NCI-H82 (cell line): ENCODE measurements at regions not wholly inside any gene's neighbourhood (a gene's known extent, or its start where the extent isn't known, plus 50 kb on each side); places are given as distances from the start of the nearest gene placed in this dataset.
"Not testable (repeated sequence)": the region's sequence is repeated elsewhere in the genome, so short reads cannot be mapped to it uniquely, and the experiment has no call there.

Experiments
- DNase-seq: peaks from one replicate; lab custom pipeline; 2025; lab: John Stamatoyannopoulos, UW

DNA sequence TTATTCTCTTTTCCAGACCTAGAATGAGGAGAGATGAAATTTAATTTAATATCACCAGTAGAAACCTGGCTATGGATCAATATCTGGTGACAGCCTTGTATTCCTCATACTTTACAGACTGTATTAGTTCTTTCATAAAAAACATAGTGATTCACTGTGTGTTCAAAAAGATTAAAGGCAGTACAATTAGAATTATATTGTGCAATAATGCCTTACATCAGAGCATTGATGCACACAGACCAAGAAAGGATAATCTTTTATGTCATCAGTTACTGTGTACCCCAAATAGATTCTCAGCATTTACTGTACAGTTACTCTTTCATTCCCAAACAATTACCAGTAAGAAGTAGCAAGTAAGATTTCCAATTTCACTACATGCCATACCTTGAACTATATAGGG is 260.5 kb upstream of the ANXA10 start:
- DNase-seq, result no peak

DNA sequence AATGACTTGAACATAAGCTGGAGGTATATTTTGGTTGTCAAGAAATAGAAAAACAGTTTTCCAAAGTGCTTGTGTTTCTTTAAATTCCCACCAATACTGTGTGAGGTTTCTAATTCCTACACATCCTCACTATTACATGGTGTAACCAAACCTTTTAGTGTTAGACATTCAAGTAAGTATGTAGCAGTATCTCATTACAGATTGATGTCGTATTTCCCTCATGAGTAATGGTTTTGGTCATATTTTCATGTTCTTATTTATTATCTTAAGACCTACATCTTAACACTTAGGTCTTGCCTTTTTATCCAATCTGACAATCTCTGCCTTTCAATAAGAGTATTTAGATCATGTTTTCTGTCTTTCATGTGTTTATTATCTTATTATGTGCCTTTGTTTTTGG is 253.7 kb upstream of the ANXA10 start:
- no peak for DNase-seq

DNA sequence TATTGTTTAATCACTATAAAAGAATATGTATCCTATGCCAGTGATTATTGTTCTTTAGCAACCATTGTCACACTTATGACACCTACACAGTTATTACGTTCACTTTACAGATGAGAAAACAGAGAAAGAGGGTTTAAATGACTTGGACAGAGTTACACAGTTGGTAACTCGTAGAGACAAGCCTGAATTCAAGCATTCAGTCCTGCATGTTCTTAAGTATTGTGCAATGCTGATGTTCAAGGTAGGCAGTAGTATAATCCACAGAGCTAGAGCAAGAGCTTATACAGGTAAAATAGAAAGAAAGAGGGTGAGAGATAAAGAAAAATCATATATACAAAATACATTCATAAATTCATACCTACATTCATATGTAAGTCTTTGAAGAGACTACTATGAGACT is 249.8 kb upstream of the ANXA10 start:
- DNase-seq, result no peak

DNA sequence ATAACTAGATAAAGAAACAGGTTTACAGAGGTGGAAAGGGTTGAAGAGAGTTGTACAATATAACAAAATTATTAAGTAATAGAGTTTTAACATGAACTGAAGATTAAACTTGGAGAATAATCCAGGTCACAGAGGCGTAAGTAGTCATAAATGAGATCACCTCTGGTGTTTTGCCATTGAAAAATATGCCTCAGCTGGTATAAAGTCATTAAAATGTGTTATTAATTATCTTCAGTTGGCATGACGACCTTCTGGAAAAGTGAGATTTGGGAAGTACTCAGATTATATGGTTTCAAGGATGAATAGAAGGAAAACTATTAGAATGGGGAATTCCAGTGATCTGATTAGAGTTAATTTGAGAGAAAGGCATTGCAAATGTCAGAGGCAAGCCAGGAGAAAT is 237.5 kb upstream of the ANXA10 start:
- DNase-seq, result no peak

DNA sequence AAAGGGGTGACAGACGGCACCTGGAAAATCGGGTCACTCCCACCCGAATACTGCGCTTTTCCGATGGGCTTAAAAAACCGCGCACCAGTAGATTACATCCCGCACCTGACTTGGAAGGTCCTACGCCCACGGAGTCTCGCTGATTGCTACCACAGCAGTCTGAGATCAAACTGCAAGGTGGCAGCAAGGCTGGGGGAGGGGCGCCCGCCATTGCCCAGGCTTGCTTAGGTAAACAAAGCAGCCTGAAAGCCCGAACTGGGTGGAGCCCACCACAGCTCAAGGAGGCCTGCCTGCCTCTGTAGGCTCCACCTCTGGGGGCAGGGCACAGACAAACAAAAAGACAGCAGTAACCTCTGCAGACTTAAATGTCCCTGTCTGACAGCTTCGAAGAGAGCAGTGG is 234.2 kb upstream of the ANXA10 start:
- not testable (repeated sequence) for DNase-seq

DNA sequence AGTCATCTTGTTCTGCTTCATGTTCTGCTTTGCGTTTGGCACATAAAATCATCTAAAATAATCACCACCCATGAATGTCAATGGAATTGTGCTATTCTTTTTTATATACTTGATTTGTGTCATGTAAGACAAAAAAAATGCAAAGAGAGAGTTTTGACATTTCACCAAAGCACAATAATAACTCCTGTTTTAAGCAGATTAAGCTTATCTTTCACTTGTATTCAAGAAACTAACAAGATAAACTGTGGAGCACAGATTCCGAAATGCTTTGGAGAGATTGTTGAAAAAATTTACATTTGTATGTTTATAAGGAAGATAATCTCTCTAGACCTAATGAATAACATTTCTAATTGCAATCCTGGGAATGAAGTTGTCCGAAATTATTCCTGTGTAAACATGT is 225.1 kb upstream of the ANXA10 start:
- DNase-seq, result no peak

- no peak for DNase-seq
Observed at GRCh38 chr4:167868163-167868562, 224.2 kb upstream of the ANXA10 start.

DNA sequence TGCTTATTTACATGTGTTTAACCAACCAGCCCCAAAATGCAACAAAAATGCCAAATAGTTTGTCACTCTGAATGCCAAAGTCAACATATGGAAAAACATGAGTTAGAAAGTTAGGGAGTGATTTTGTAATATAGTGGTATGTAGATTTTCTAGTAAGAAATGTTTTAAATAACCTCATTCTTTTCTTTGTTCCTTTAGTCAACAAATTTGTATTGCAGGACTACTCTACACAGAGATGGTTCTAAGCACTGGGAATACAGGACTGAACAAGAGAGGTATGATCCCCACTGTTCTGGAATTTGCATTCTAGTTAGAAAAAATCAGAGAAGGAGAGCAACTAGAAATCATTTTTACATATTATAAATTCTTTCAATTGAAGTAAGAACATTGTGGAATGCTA is 218.8 kb upstream of the ANXA10 start:
- no peak for DNase-seq

- DNase-seq, result not testable (repeated sequence)
Observed at GRCh38 chr4:167876091-167876490, 216.2 kb upstream of the ANXA10 start.

DNA sequence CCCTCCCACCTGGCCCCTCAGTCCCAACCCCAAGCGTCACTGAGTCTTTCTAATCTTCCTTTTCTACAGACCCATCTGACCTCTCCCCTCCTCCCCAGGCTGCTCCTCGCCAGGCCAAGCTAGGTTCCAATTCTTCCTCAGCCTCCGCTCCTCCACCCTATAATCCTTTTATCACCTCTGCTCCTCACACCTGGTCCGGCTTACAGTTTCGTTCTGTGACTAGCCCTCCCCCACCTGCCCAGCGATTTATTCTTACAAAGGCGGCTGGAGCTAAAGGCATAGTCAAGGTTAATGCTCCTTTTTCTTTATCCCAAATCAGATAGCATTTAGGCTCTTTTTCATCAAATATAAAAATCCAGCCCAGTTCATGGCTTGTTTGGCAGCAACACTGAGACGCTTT is 214.5 kb upstream of the ANXA10 start:
- peak; percentile 68 for DNase-seq

DNA sequence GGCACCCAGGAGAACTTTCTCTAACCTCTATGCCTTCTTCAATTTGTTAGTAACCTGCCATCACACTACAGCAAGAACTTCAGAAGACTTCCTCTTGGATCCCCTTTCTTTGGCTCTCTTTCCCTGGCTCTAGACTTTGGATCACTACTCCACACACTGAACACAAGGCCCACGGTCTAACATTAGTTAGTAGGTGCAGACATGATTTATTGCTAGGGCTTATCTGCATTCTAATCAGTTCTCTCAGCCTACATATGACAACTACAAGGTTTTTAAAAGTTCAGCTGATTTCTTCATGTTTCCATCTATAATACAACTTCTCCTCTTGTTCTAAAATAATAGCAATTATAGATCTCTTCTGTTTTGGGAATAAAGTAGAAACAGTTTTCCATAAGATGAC is 209.1 kb upstream of the ANXA10 start:
- DNase-seq, result peak; percentile 29

- no peak for DNase-seq
Observed at GRCh38 chr4:167885071-167885470, 207.3 kb upstream of the ANXA10 start.

- no peak for DNase-seq
Observed at GRCh38 chr4:167885872-167886271, 206.5 kb upstream of the ANXA10 start.

DNA sequence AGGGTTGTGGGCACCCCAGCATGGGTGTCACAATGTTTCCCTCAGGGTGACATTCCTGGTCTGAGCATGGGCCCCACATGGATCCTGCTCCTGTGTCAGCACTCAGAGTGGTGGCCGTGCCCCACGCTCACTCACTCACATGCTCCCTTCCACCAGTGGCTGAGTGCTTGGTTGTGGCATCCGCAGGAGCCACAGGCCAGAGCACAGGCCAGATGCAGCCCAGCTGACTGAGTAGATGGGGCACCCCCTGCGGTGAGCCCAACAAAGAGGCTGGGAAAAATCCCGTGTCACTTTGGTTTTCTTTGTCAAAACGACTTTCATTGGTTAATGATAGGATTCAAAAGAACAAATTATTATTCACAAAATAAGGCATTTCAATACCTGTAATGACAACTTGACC is 204.6 kb upstream of the ANXA10 start:
- no peak for DNase-seq

DNA sequence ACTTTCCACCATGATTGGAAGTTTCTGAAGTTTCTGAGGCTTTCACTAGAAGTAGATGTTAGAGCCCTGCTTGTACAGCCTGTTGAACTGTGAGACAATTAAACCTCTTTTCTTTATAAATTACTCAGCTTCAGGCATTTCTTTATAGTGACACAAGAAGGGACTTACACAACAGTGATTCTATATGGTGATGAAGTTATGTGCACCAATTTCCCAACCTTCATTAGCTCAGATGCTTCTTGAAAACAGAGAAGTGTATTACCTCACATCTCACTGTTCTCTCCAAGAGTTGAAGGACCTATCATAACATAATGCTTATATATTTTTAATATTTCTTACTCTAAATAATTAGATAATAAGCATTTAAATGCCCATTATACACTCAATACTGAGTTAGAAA is 202.1 kb upstream of the ANXA10 start:
- no peak for DNase-seq

DNA sequence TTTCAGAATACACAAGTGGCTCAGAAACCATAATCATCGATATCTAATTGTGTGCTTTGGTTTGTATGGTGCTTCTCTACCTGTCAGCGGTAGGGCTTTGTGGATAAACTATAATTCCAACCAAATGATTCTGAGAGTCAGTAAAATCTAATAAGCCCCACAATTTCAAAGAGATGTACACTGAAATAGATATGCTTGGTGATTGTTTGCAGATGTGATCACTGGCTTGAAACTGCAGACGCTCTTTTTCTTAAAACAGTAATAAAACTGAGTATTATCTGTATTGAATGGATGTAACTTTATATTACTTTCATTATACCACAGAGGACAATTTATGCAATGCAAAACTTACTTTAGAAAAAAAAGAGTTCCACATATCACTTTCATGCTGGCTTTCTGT is 198.8 kb upstream of the ANXA10 start:
- DNase-seq, result no peak

GRCh38 chr4:167896260-167896659 is 196.1 kb upstream of the ANXA10 start:
- not testable (repeated sequence) for DNase-seq

DNA sequence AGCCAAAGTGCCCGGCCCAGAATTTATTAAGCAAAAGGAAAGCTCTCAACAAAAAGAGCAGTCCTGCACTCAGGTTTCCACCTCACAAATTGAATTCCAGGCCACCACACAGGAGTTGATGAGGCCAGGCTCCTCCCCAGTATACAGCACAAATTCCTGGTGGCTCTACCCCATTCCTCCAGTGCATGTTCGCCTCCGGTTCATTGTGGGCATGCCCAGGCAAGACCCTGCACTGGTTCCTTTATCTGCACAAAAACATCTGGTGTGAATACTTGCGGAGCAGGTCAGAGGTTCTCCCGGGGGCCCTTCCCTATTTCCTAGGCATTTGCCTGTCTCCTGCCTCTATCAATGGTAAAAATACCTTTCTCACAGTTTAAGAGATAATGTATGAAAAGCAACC is 195.2 kb upstream of the ANXA10 start:
- no peak for DNase-seq

- DNase-seq, result no peak
Observed at GRCh38 chr4:167903291-167903721, 189.0 kb upstream of the ANXA10 start.

GRCh38 chr4:167906851-167907250 is 185.5 kb upstream of the ANXA10 start:
- DNase-seq, result no peak

DNA sequence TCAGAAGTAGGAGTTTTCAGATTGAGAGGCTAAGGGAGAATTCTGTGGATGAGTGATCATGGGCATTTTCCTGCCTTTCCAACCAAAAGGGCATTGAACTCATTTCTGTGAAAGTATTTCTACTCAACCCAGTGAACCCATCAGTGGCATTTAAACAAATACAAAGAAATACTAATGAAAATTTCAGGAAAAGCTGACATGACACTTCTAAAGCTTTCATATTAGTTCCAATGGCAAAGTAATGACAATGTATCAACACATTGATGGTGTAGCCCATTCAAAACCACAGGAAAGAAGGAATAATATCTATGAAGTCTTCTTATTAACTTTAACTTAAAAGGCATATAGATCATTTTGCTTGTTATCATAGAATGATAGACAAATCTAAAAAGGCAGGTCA is 183.5 kb upstream of the ANXA10 start:
- no peak for DNase-seq

- not testable (repeated sequence) for DNase-seq
Observed at GRCh38 chr4:167912535-167912934, 179.8 kb upstream of the ANXA10 start.

GRCh38 chr4:167918077-167918476 is 174.3 kb upstream of the ANXA10 start:
- DNase-seq, result no peak

GRCh38 chr4:167930166-167930565 is 162.2 kb upstream of the ANXA10 start:
- no peak for DNase-seq

GRCh38 chr4:167934216-167934615 is 158.1 kb upstream of the ANXA10 start:
- DNase-seq, result no peak
